Body of pancreas (tissue), 4 donors: ENCODE measurements at regions not wholly inside any gene's neighbourhood (a gene's known extent, or its start where the extent isn't known, plus 50 kb on each side); places are given as distances from the start of the nearest gene placed in this dataset.

Experiments used
- ATAC-seq: fragments of 150-250 bp; one replicate; pipeline ENCODE4 v1.9.1; 2016
- DNase-seq, 4 donors: peaks; one replicate each; pipeline ENCODE4 v3.0.0-alpha.2; 2019
- H3K27ac ChIP-seq, 4 donors: fragments of 200-600 bp; sonication (generic); 1 replicate in 3 of 4; 2 replicates in 1 of 4; pipeline versions ENCODE4 v1.5.1 to v1.6.1; 2016 to 2019; ENCODE audit warnings: mild to moderate bottlenecking in 1 of 4, mixed read lengths in 1 of 4, moderate library complexity in 1 of 4
- H3K27me3 ChIP-seq, 2 donors: fragments of 200-600 bp; sonication (generic); one replicate each; pipeline ENCODE4 v1.6.0; 2016; ENCODE audit warnings: mild to moderate bottlenecking in 1 of 2
- H3K36me3 ChIP-seq, 2 donors: fragments of 200-600 bp; sonication (generic); replicated peaks in 1 of 2; 2 replicates each; pipeline ENCODE4 v1.5.1; 2016; ENCODE audit warnings: low read depth in 2 of 2; ENCODE audit not compliant: insufficient read depth in 1 of 2
- H3K4me1 ChIP-seq: fragments of 200-600 bp; sonication (generic); one replicate; pipeline ENCODE4 v1.6.0; 2016
- H3K4me3 ChIP-seq, 2 donors: fragments of 200-600 bp; sonication (generic); 1 replicate in 1 of 2; 2 replicates in 1 of 2; pipeline ENCODE4 v1.5.1; 2016 to 2019
- H3K9me3 ChIP-seq, 3 donors: fragments of 200-600 bp; sonication (generic); 1 replicate in 2 of 3; 2 replicates in 1 of 3; pipeline ENCODE4 v1.5.1; 2016
- CTCF ChIP-seq, 7 experiments: fragments of 450-650 bp in 4 of 7; fragments of 200-600 bp in 3 of 7; sonication (generic) in 3 of 7; IDR thresholded peaks; one replicate each; pipeline ENCODE4 v1.5.1; 2016 to 2019; ENCODE audit warnings: antibody characterized with exemption in 7 of 7
- POLR2A ChIP-seq, 3 donors: fragments of 450-650 bp; IDR thresholded peaks; one replicate each; pipeline ENCODE4 v1.6.1; 2016; ENCODE audit warnings: antibody characterized with exemption in 3 of 3, mild to moderate bottlenecking in 2 of 3
- WGBS, 2 donors: methylation state at CpG; one replicate each; pipeline ENCODE4 v1.1.5; 2017; 5-methylcytosine and 5-hydroxymethylcytosine counted together
- intact Hi-C: fragments of 100-400 bp; cut with DNase I; formaldehyde crosslinking; loops from one replicate; pipeline ENCODE4 v1.15.1; 2023

GRCh38 chr2:5148392-5149085, 543.6 kb upstream of the SOX11 start:
- H3K9me3 ChIP-seq, result peaks cover 0 to 4% (median 0%) of the 10 kb centered on the region in 3 donors
- 61 to 73% methylated on average over 5 of the region's 5 CpGs for WGBS, 2 donors
- H3K36me3 ChIP-seq, result no peaks in the 10 kb centered on the region
- H3K4me1 ChIP-seq, result no peaks in the 10 kb centered on the region
- no peak for DNase-seq
- no peak for ATAC-seq
- H3K27me3 ChIP-seq, result no peaks in the 10 kb centered on the region
- no peak for TF ChIP-seq CTCF (IDR thresholded peaks at IDR 0.05)
- no peak for TF ChIP-seq POLR2A (IDR thresholded peaks at IDR 0.05)
- no peak overlapping the region for H3K27ac ChIP-seq
- no peak overlapping the region for H3K4me3 ChIP-seq
- intact Hi-C loops, result no loop called here

- no peak for DNase-seq
- H3K4me1 ChIP-seq, result no peaks in the 10 kb centered on the region
- peaks cover 0 to 4% (median 0%) of the 10 kb centered on the region in 3 donors for H3K9me3 ChIP-seq
- 59 to 79% methylated on average over 5 of the region's 5 CpGs for WGBS, 2 donors
- no peaks in the 10 kb centered on the region for H3K36me3 ChIP-seq
- no peak overlapping the region for H3K27ac ChIP-seq
- intact Hi-C loops, result no loop called here
- no peak for TF ChIP-seq CTCF (IDR thresholded peaks at IDR 0.05)
- no peak for TF ChIP-seq POLR2A (IDR thresholded peaks at IDR 0.05)
- no peaks in the 10 kb centered on the region for H3K27me3 ChIP-seq
- ATAC-seq, result no peak
- H3K4me3 ChIP-seq, result no peak overlapping the region
Observed at GRCh38 chr2:5150871-5151270, 541.3 kb upstream of the SOX11 start.

GRCh38 chr2:5164776-5165525, 527.2 kb upstream of the SOX11 start:
- TF ChIP-seq POLR2A (IDR thresholded peaks at IDR 0.05), result no peak
- no peak for TF ChIP-seq CTCF (IDR thresholded peaks at IDR 0.05)
- intact Hi-C loops, result no loop called here
- H3K4me1 ChIP-seq, result no peaks in the 10 kb centered on the region
- DNase-seq (no peak), ATAC-seq (no peak)
- no peaks in the 10 kb centered on the region for H3K9me3 ChIP-seq
- 51 to 55% methylated on average over 3 of the region's 3 CpGs for WGBS, 2 donors
- no peaks in the 10 kb centered on the region for H3K36me3 ChIP-seq
- no peak overlapping the region for H3K27ac ChIP-seq
- no peak overlapping the region for H3K4me3 ChIP-seq
- no peaks in the 10 kb centered on the region for H3K27me3 ChIP-seq

- Histone ChIP-seq H3K4me3 (no peak overlapping the region), H3K36me3 (no peaks in the 10 kb centered on the region), H3K27me3 (no peaks in the 10 kb centered on the region), H3K4me1 (peaks cover 7% of the 10 kb centered on the region), H3K9me3 (no peaks in the 10 kb centered on the region), H3K27ac (no peak overlapping the region)
- WGBS, 2 donors, result 53 to 54% methylated on average over 2 of the region's 2 CpGs
- intact Hi-C loops, result no loop called here
- DNase-seq, result no peak
- TF ChIP-seq POLR2A (IDR thresholded peaks at IDR 0.05) (no peak), CTCF (IDR thresholded peaks at IDR 0.05) (no peak)
- no peak for ATAC-seq
Observed at GRCh38 chr2:5172923-5173322, 519.3 kb upstream of the SOX11 start.
